ENCODE measurements at regions not wholly inside any gene's neighbourhood (a gene's known extent, or its start where the extent isn't known, plus 50 kb on each side); places are given as distances from the start of the nearest gene placed in this dataset.

- H3K36me3 ChIP-seq = no peaks in the 10 kb centered on the region
- TF ChIP-seq POLR2A (IDR thresholded peaks at IDR 0.05) = no peak
- TF ChIP-seq, protein P1, sequence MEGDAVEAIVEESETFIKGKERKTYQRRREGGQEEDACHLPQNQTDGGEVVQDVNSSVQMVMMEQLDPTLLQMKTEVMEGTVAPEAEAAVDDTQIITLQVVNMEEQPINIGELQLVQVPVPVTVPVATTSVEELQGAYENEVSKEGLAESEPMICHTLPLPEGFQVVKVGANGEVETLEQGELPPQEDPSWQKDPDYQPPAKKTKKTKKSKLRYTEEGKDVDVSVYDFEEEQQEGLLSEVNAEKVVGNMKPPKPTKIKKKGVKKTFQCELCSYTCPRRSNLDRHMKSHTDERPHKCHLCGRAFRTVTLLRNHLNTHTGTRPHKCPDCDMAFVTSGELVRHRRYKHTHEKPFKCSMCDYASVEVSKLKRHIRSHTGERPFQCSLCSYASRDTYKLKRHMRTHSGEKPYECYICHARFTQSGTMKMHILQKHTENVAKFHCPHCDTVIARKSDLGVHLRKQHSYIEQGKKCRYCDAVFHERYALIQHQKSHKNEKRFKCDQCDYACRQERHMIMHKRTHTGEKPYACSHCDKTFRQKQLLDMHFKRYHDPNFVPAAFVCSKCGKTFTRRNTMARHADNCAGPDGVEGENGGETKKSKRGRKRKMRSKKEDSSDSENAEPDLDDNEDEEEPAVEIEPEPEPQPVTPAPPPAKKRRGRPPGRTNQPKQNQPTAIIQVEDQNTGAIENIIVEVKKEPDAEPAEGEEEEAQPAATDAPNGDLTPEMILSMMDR (IDR thresholded peaks at IDR 0.05) = no peak
- H3K4me3 ChIP-seq = no peak overlapping the region
- DNase-seq = no peak
- no peaks in the 10 kb centered on the region for H3K27me3 ChIP-seq
- no peak overlapping the region for H3K27ac ChIP-seq
- H3K9me3 ChIP-seq = no peaks in the 10 kb centered on the region
- H3K4me1 ChIP-seq = no peaks in the 10 kb centered on the region
These were observed 725.7 kb upstream of the SGCG start for GRCh38 chr13:22455036-22455435.

DNA sequence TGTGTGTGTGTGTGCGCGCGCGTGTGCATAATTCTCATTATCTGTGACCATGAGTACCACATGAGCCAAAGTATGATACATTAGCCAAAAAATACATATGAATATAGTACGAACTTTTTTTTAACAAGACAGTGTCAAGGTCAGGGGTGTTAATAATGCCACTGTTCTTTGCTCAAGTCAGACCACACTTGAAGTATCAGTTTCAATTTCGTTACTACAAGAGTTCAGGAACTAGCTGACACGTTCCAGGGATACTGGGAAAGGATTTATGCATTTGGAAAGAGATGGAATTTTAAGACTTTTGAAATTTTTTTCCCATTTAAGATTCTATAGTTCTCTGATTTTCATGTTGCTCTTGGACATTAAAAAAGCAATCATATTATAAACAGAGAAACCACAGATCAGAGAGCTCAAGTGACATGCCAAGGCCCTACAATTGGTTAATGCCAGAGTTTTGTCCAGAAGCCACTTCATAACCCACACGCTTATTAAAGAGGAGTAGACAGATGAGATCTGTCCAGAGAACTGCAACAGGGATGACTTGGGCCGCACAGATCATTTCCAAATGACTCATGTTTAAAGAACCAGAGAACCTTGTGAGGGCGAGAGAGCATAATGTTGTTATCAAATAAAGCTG is 718.8 kb upstream of the SGCG start:
- H3K27ac ChIP-seq = no peak overlapping the region
- H3K27me3 ChIP-seq = no peaks in the 10 kb centered on the region
- no peaks in the 10 kb centered on the region for H3K36me3 ChIP-seq
- no peak for DNase-seq
- no peaks in the 10 kb centered on the region for H3K4me1 ChIP-seq
- no peaks in the 10 kb centered on the region for H3K9me3 ChIP-seq
- no peak overlapping the region for H3K4me3 ChIP-seq
- TF ChIP-seq POLR2A (IDR thresholded peaks at IDR 0.05) = no peak
- TF ChIP-seq, protein P1 (IDR thresholded peaks at IDR 0.05) = no peak

GRCh38 chr13:22463089-22463488 is 717.7 kb upstream of the SGCG start:
- TF ChIP-seq, protein P1 (IDR thresholded peaks at IDR 0.05) = no peak
- no peak for TF ChIP-seq POLR2A (IDR thresholded peaks at IDR 0.05)
- Histone ChIP-seq H3K4me3 (no peak overlapping the region), H3K27ac (no peak overlapping the region)

GRCh38 chr13:22468045-22468444 is 712.7 kb upstream of the SGCG start:
- H3K9me3 ChIP-seq = no peaks in the 10 kb centered on the region
- no peaks in the 10 kb centered on the region for H3K36me3 ChIP-seq
- no peaks in the 10 kb centered on the region for H3K27me3 ChIP-seq
- DNase-seq = no peak
- no peaks in the 10 kb centered on the region for H3K4me1 ChIP-seq
- no peak for TF ChIP-seq POLR2A (IDR thresholded peaks at IDR 0.05)
- TF ChIP-seq, protein P1 (IDR thresholded peaks at IDR 0.05) = no peak
- H3K4me3 ChIP-seq = no peak overlapping the region
- no peak overlapping the region for H3K27ac ChIP-seq

More at GRCh38 chr13:22463089-22463488, 717.7 kb upstream of the SGCG start:
- H3K9me3 ChIP-seq = no peaks in the 10 kb centered on the region
- H3K36me3 ChIP-seq = no peaks in the 10 kb centered on the region
- no peak for DNase-seq
- H3K4me1 ChIP-seq = no peaks in the 10 kb centered on the region
- H3K27me3 ChIP-seq = no peaks in the 10 kb centered on the region

- no peak for DNase-seq
- Histone ChIP-seq H3K27ac (no peak overlapping the region), H3K27me3 (no peaks in the 10 kb centered on the region), H3K4me3 (no peak overlapping the region), H3K36me3 (no peaks in the 10 kb centered on the region), H3K4me1 (no peaks in the 10 kb centered on the region), H3K9me3 (no peaks in the 10 kb centered on the region)
- TF ChIP-seq, protein P1 (IDR thresholded peaks at IDR 0.05) = no peak
- no peak for TF ChIP-seq POLR2A (IDR thresholded peaks at IDR 0.05)
These were observed 712.0 kb upstream of the SGCG start for GRCh38 chr13:22468824-22469223.

GRCh38 chr13:22469452-22469851 is 711.3 kb upstream of the SGCG start:
- Histone ChIP-seq H3K36me3 (no peaks in the 10 kb centered on the region), H3K4me1 (no peaks in the 10 kb centered on the region), H3K9me3 (no peaks in the 10 kb centered on the region), H3K27me3 (no peaks in the 10 kb centered on the region), H3K4me3 (no peak overlapping the region), H3K27ac (no peak overlapping the region)
- DNase-seq = no peak
- TF ChIP-seq, protein P1 (IDR thresholded peaks at IDR 0.05) = no peak
- no peak for TF ChIP-seq POLR2A (IDR thresholded peaks at IDR 0.05)
